HEK293 (cell line): ENCODE measurements at regions not wholly inside any gene's neighbourhood (a gene's known extent, or its start where the extent isn't known, plus 50 kb on each side); places are given as distances from the start of the nearest gene placed in this dataset.

Experiments used
- CTCF ChIP-seq: fragments of 450-650 bp; formaldehyde crosslinking; IDR thresholded peaks from 2 replicates; pipeline ENCODE4 v1.5.1; 2016; ENCODE audit warnings: missing biosample characterization, missing genetic modification characterization
- HOXA7 ChIP-seq: sonication (generic); formaldehyde crosslinking; IDR thresholded peaks from 2 replicates; pipeline ENCODE4 v1.8.1; 2022; ENCODE audit warnings: missing genetic modification reagents, borderline replicate concordance
- KLF7 ChIP-seq: fragments of 450-650 bp; formaldehyde crosslinking; IDR thresholded peaks from 2 replicates; pipeline ENCODE4 v1.5.1; 2016; ENCODE audit warnings: missing biosample characterization, missing genetic modification characterization, borderline replicate concordance
- OSR2 ChIP-seq: fragments of 450-650 bp; formaldehyde crosslinking; IDR thresholded peaks from 2 replicates; pipeline ENCODE4 v1.5.1; 2016; ENCODE audit warnings: missing biosample characterization, missing genetic modification characterization
- SALL2 ChIP-seq: fragments of 450-650 bp; formaldehyde crosslinking; IDR thresholded peaks from 2 replicates; pipeline ENCODE4 v1.5.0; 2017; ENCODE audit warnings: missing biosample characterization, mild to moderate bottlenecking, missing genetic modification characterization, borderline replicate concordance
- SP2 ChIP-seq: fragments of 450-650 bp; formaldehyde crosslinking; IDR thresholded peaks from 2 replicates; pipeline ENCODE4 v1.5.1; 2016; ENCODE audit warnings: missing biosample characterization, missing genetic modification characterization
- TSHZ1 ChIP-seq: fragments of 450-650 bp; formaldehyde crosslinking; IDR thresholded peaks from 2 replicates; pipeline ENCODE4 v1.5.1; 2016; ENCODE audit warnings: missing biosample characterization, missing genetic modification characterization, borderline replicate concordance
- ZNF211 ChIP-seq: fragments of 450-650 bp; formaldehyde crosslinking; IDR thresholded peaks from 2 replicates; pipeline ENCODE4 v1.5.1; 2016; ENCODE audit warnings: low read depth, missing biosample characterization, missing genetic modification characterization
- ZNF223 ChIP-seq: fragments of 450-650 bp; formaldehyde crosslinking; IDR thresholded peaks from 2 replicates; pipeline ENCODE4 v1.5.1; 2016; ENCODE audit warnings: missing biosample characterization, missing genetic modification characterization
- ZNF366 ChIP-seq: fragments of 450-650 bp; formaldehyde crosslinking; conservative IDR thresholded peaks from 2 replicates; pipeline ENCODE4 v1.5.1; 2016; ENCODE audit warnings: missing biosample characterization, missing genetic modification characterization
- ZNF704 ChIP-seq: fragments of 450-650 bp; formaldehyde crosslinking; IDR thresholded peaks from 2 replicates; pipeline ENCODE4 v1.5.1; 2016; ENCODE audit warnings: missing biosample characterization, missing genetic modification characterization
- ZNF785 ChIP-seq: fragments of 450-650 bp; formaldehyde crosslinking; IDR thresholded peaks from 2 replicates; pipeline ENCODE4 v1.5.1; 2016; ENCODE audit warnings: missing biosample characterization, missing genetic modification characterization

- TF ChIP-seq TSHZ1 (no peak), ZNF366 (tag by site-specific recombination) (no peak), ZNF785 (tag by site-specific recombination) (no peak), KLF7 (tag by site-specific recombination) (no peak), SALL2 (tag by site-specific recombination) (no peak), ZNF704 (tag by site-specific recombination) (no peak), CTCF (tag by site-specific recombination) (no peak), ZNF223 (no peak), HOXA7 (CRISPR knock-in tag) (no peak), OSR2 (tag by site-specific recombination) (no peak), SP2 (tag by site-specific recombination) (no peak), ZNF211 (tag by site-specific recombination) (no peak)
These were observed 77.6 kb downstream of the CHCHD4 start for GRCh38 chr3:14047027-14047426.
